ENCODE measurements at regions not wholly inside any gene's neighbourhood (a gene's known extent, or its start where the extent isn't known, plus 50 kb on each side); places are given as distances from the start of the nearest gene placed in this dataset.

GRCh38 chr6:114997813-114998292 lies 655.0 kb upstream of the HS3ST5 start:
- Histone ChIP-seq H3K9me3 (no peaks in the 10 kb centered on the region), H3K9me2 (no peaks in the 10 kb centered on the region), H3K9ac (no peak overlapping the region), H3K27me3 (ENCODE audit: insufficient read depth) (no peaks in the 10 kb centered on the region), H3K4me3 (ENCODE audit: low read depth in 2 of 2, low read length in 1 of 2) (no peak overlapping the region), H3K36me3 (replicated peaks in 1 of 2; ENCODE audit: control insufficient read depth in 1 of 2, insufficient read depth in 2 of 2, low read length in 1 of 2) (no peaks in the 10 kb centered on the region), H3K79me2 (ENCODE audit: insufficient read depth) (no peaks in the 10 kb centered on the region), H3K4me2 (no peak overlapping the region), H4K20me1 (ENCODE audit: insufficient read depth) (no peaks in the 10 kb centered on the region), H3K27ac (ENCODE audit: low read depth in 2 of 2, low read length in 1 of 2) (no peak overlapping the region), H3K4me1 (ENCODE audit: control insufficient read depth in 1 of 2, insufficient read depth in 2 of 2, low read depth in 1 of 2, low read length in 1 of 2) (no peaks in the 10 kb centered on the region), H3F3A (replicated peaks; ENCODE audit: insufficient read depth) (no peaks in the 10 kb centered on the region), H2AFZ (ENCODE audit: low read depth) (no peak overlapping the region)
- WGBS (ENCODE audit: low lambda C conversion rate) = 40% methylated on average over 4 of the region's 4 CpGs
- ChIA-PET CTCF (no interaction called here), POLR2A (no interaction called here)
- TF ChIP-seq CHD2 (IDR thresholded peaks at IDR 0.05; ENCODE audit: low read length, partially characterized antibody) (no peak), SIN3A (IDR thresholded peaks at IDR 0.05; ENCODE audit: borderline replicate concordance, low read depth, low read length) (no peak), SMC3 (IDR thresholded peaks at IDR 0.05; ENCODE audit: low read depth, low read length) (no peak), MAX (IDR thresholded peaks at IDR 0.05; ENCODE audit: low read depth) (no peak), POLR2AphosphoS5 (IDR thresholded peaks at IDR 0.05; ENCODE audit: low read depth, low read length) (no peak), ELF1 (IDR thresholded peaks at IDR 0.05) (no peak), USF2 (IDR thresholded peaks at IDR 0.05; ENCODE audit: borderline replicate concordance, low read depth, low read length) (no peak), NRF1 (IDR thresholded peaks at IDR 0.05; ENCODE audit: low read depth, low read length) (no peak), FOXJ3 (CRISPR knock-in tag; IDR thresholded peaks at IDR 0.05) (no peak), MEF2A (IDR thresholded peaks at IDR 0.05; ENCODE audit: borderline replicate concordance, low read depth) (no peak), CTCF (IDR thresholded peaks at IDR 0.05) (no peak), TCF12 (IDR thresholded peaks at IDR 0.05) (no peak), REST (IDR thresholded peaks at IDR 0.05; ENCODE audit: low read depth, low read length) (no peak), PBX3 (IDR thresholded peaks at IDR 0.05) (no peak), TEAD4 (IDR thresholded peaks at IDR 0.05; ENCODE audit: borderline replicate concordance, insufficient read depth) (no peak), JUND (IDR thresholded peaks at IDR 0.05) (no peak), RFX5 (IDR thresholded peaks at IDR 0.05; ENCODE audit: low read length) (no peak), EP300 (IDR thresholded peaks at IDR 0.05; ENCODE audit: borderline replicate concordance in 1 of 2, low read depth in 1 of 2, low read length in 1 of 2) (no peak)
- DNase-seq = no peak

All from SK-N-SH (cell line).